CD4-positive, alpha-beta T cell (primary cell): ENCODE measurements at regions not wholly inside any gene's neighbourhood (a gene's known extent, or its start where the extent isn't known, plus 50 kb on each side); places are given as distances from the start of the nearest gene placed in this dataset.

Experiments
- ATAC-seq: fragments of 200-7000 bp; cut with Tn5 transposase; one replicate; pipeline ENCODE4 v1.10.0; 2022; ENCODE audit warnings: mild to moderate bottlenecking; ENCODE audit not compliant: poor library complexity
- CTCF ChIA-PET: fragments of 350-600 bp; sonication (Branson Sonifier 250); formaldehyde crosslinking; loops from one replicate; lab custom pipeline; 2021; ENCODE audit warnings: antibody characterized with exemption, inconsistent platforms; lab: Charles Lee
- POLR2A ChIA-PET: fragments of 350-600 bp; sonication (Branson Sonifier 250); formaldehyde crosslinking; loops from one replicate; lab custom pipeline; 2021; ENCODE audit warnings: antibody characterized with exemption, inconsistent platforms; lab: Charles Lee
- DNase-seq, 14 experiments: peaks; one replicate each; pipeline ENCODE4 v3.0.0-alpha.2; 2013 to 2020; ENCODE audit warnings: mixed read lengths in 2 of 14
- H3K27ac ChIP-seq, 2 donors: one replicate each; pipeline versions ENCODE4 v1.5.1 to v1.7.0; 2013; ENCODE audit warnings: low read length in 2 of 2, low read depth in 1 of 2, mild to moderate bottlenecking in 1 of 2
- H3K27me3 ChIP-seq, 2 experiments: 1 replicate in 1 of 2; 2 replicates in 1 of 2; pipeline versions ENCODE4 v1.6.1 to v1.7.0; 2013; ENCODE audit warnings: low read length in 2 of 2, control low read depth in 1 of 2, mild to moderate bottlenecking in 1 of 2, moderate library complexity in 1 of 2; ENCODE audit not compliant: insufficient read depth in 2 of 2, control insufficient read depth in 1 of 2
- H3K36me3 ChIP-seq: one replicate; pipeline ENCODE4 v1.6.1; 2013; ENCODE audit warnings: low read length, control low read depth; ENCODE audit not compliant: insufficient read depth
- H3K4me1 ChIP-seq: one replicate; pipeline ENCODE4 v1.6.1; 2013; ENCODE audit warnings: low read length, control low read depth; ENCODE audit not compliant: insufficient read depth
- H3K4me3 ChIP-seq: one replicate; pipeline ENCODE4 v1.5.1; 2013; ENCODE audit warnings: mild to moderate bottlenecking, low read length, moderate library complexity
- H3K9me3 ChIP-seq, 2 experiments: 1 replicate in 1 of 2; 2 replicates in 1 of 2; pipeline versions ENCODE4 v1.6.1 to v1.7.0; 2013; ENCODE audit warnings: low read length in 2 of 2, mild to moderate bottlenecking in 2 of 2, control low read depth in 1 of 2, moderate library complexity in 1 of 2; ENCODE audit not compliant: control insufficient read depth in 1 of 2, insufficient read depth in 1 of 2
- H3K27ac Mint-ChIP-seq: one replicate; pipeline ENCODE4 v1.8.0; 2020; ENCODE audit warnings: mixed read lengths
- H3K27me3 Mint-ChIP-seq: one replicate; pipeline ENCODE4 v1.8.0; 2021; ENCODE audit warnings: mixed read lengths
- H3K36me3 Mint-ChIP-seq: one replicate; pipeline ENCODE4 v1.8.0; 2021; ENCODE audit warnings: low read depth, mixed read lengths
- H3K4me1 Mint-ChIP-seq: one replicate; pipeline ENCODE4 v1.8.0; 2021; ENCODE audit warnings: low read depth, mixed read lengths
- H3K4me3 Mint-ChIP-seq: one replicate; pipeline ENCODE4 v1.8.0; 2020; ENCODE audit warnings: mild to moderate bottlenecking, mixed read lengths
- H3K9me3 Mint-ChIP-seq: one replicate; pipeline ENCODE4 v1.8.0; 2020; ENCODE audit warnings: mixed read lengths
- intact Hi-C, 2 experiments: fragments of 100-400 bp; cut with DNase I in 1 of 2; cut with micrococcal nuclease in 1 of 2; formaldehyde crosslinking; loops; one replicate each; pipeline versions ENCODE4 v1.15.1 to v1.9.0; 2023 to 2025; cut with DNase I, micrococcal nuclease
- TF ChIP-seq, protein P1 (sequence below): fragments of 200-600 bp; IDR thresholded peaks from one replicate; pipeline ENCODE4 v1.8.0; 2022; ENCODE audit warnings: antibody characterized with exemption, mild to moderate bottlenecking

DNA sequence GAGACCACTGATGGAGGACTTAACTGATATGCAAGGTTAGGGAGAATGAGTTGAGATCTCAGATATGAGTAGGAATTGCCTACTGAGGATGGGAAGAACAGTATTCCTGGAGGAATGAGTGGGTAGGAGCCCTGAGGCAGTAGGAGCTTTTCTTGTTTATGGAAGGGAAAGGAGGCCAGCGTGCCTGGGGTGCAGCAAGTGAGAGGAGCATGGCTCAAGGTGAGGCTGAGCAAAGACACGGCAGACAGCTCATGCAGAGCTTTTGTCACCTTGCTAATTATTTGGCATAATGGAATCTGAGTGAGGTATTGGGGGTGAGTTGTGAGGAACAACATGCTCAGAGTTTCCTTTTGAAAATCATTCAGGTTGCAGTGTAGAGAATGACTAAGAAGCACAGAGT is 65.3 kb upstream of the IBSP start:
- no peaks in the 10 kb centered on the region for H3K4me1 ChIP-seq
- H3K4me3 ChIP-seq: no peak overlapping the region
- no peak overlapping the region for H3K27ac ChIP-seq
- H3K9me3 Mint-ChIP-seq: no peaks in the 10 kb centered on the region
- peaks cover 5% of the 10 kb centered on the region for H3K27me3 Mint-ChIP-seq
- DNase-seq (no peak), ATAC-seq (no peak)
- no peak overlapping the region for H3K4me3 Mint-ChIP-seq
- no peaks in the 10 kb centered on the region for H3K4me1 Mint-ChIP-seq
- CTCF ChIA-PET: no interaction called here
- no peaks in the 10 kb centered on the region for H3K36me3 ChIP-seq
- peaks cover 0 to 5% of the 10 kb centered on the region in 2 experiments for H3K27me3 ChIP-seq
- POLR2A ChIA-PET: no interaction called here
- TF ChIP-seq, protein P1, sequence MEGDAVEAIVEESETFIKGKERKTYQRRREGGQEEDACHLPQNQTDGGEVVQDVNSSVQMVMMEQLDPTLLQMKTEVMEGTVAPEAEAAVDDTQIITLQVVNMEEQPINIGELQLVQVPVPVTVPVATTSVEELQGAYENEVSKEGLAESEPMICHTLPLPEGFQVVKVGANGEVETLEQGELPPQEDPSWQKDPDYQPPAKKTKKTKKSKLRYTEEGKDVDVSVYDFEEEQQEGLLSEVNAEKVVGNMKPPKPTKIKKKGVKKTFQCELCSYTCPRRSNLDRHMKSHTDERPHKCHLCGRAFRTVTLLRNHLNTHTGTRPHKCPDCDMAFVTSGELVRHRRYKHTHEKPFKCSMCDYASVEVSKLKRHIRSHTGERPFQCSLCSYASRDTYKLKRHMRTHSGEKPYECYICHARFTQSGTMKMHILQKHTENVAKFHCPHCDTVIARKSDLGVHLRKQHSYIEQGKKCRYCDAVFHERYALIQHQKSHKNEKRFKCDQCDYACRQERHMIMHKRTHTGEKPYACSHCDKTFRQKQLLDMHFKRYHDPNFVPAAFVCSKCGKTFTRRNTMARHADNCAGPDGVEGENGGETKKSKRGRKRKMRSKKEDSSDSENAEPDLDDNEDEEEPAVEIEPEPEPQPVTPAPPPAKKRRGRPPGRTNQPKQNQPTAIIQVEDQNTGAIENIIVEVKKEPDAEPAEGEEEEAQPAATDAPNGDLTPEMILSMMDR: no peak
- H3K27ac Mint-ChIP-seq: no peak overlapping the region
- no peaks in the 10 kb centered on the region for H3K9me3 ChIP-seq
- intact Hi-C loops: no loop called here
- H3K36me3 Mint-ChIP-seq: no peaks in the 10 kb centered on the region

DNA sequence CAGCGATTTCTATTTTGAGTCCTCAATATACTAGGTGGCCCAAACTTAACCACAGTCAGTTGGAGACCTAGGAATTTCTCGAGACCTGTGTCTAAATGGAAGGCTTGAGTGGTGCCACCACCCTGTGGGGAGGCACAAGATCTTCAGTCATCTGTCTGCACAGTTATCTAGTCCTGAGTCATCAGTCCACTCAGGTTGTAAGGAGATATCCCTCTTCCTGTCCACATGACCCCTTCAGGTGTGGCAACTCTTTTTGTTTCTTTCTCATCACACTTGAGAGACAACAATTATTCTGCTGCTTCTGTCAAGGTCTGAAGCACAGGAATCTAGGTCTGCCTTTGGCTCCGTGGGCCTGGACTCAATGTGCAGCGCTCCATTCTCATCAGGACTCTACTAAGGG is 64.4 kb upstream of the IBSP start:
- intact Hi-C loops: no loop called here
- H3K27me3 ChIP-seq: peaks cover 0 to 5% of the 10 kb centered on the region in 2 experiments
- CTCF ChIA-PET: no interaction called here
- POLR2A ChIA-PET: no interaction called here
- Mint-ChIP-seq H3K27ac (no peak overlapping the region), H3K4me1 (no peaks in the 10 kb centered on the region), H3K9me3 (no peaks in the 10 kb centered on the region), H3K36me3 (no peaks in the 10 kb centered on the region), H3K4me3 (no peak overlapping the region), H3K27me3 (peaks cover 5% of the 10 kb centered on the region)
- H3K4me1 ChIP-seq: no peaks in the 10 kb centered on the region
- no peak overlapping the region for H3K27ac ChIP-seq
- H3K9me3 ChIP-seq: no peaks in the 10 kb centered on the region
- no peak overlapping the region for H3K4me3 ChIP-seq
- H3K36me3 ChIP-seq: no peaks in the 10 kb centered on the region
- TF ChIP-seq, protein P1: no peak
- ATAC-seq (no peak), DNase-seq (no peak)

DNA sequence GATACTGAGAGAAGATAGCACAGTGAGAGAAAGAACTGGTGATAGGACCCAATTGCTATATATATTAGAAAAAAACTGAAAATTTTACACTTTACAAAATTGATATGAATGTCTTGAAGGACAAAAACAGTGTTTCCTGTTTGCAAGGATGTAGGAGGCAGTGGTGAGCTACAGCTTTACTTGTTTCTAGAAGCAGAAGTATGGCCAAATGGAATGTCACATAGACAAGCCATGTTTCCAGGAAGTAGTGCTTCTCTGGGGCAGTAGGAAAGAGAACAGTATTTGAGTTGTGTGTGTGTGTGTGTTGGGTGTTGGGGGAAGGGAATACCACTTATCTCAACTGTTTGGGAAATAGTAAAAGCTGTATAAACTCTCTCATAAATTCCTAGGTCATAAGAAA is 60.9 kb upstream of the IBSP start:
- POLR2A ChIA-PET: no interaction called here
- H3K27me3 ChIP-seq: no peaks in the 10 kb centered on the region

More for the DNA sequence above, 60.9 kb upstream of the IBSP start:
- H3K27ac ChIP-seq: no peak overlapping the region
- H3K4me1 Mint-ChIP-seq: no peaks in the 10 kb centered on the region
- ATAC-seq: no peak
- H3K9me3 ChIP-seq: no peaks in the 10 kb centered on the region
- no peak overlapping the region for H3K4me3 ChIP-seq
- no peak for DNase-seq
- H3K27ac Mint-ChIP-seq: no peak overlapping the region
- no peaks in the 10 kb centered on the region for H3K4me1 ChIP-seq
- intact Hi-C loops: no loop called here
- no peak overlapping the region for H3K4me3 Mint-ChIP-seq
- TF ChIP-seq, protein P1: no peak
- no peaks in the 10 kb centered on the region for H3K36me3 Mint-ChIP-seq
- CTCF ChIA-PET: no interaction called here
- peaks cover 2% of the 10 kb centered on the region for H3K9me3 Mint-ChIP-seq
- H3K36me3 ChIP-seq: no peaks in the 10 kb centered on the region
- H3K27me3 Mint-ChIP-seq: peaks cover 5% of the 10 kb centered on the region
